T-helper 22 cell (primary cell): ENCODE measurements at regions not wholly inside any gene's neighbourhood (a gene's known extent, or its start where the extent isn't known, plus 50 kb on each side); places are given as distances from the start of the nearest gene placed in this dataset.

ENCODE experiments used
- DNase-seq: peaks from one replicate; pipeline ENCODE4 v3.0.0-alpha.2; 2020; ENCODE audit warnings: low read depth

DNA sequence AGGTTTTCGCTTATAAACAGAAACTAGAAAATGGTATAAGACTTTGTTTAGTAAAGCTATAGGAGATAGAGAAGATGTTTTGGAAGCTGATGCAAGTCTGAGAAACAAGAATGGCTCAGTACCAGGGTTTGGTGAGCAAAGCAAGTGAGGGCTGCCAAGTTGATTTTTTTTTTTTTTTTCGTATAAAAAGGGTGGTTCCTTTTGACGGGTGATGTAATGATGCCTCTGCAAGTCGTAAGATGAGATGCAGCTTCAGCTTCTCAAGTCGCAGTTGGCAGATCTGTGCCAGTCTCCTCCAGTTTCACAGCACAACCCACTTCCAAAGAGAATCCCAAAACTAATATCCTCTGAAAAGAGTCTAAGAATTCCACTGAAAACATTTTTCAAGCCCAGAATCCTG lies 252.8 kb upstream of the CDH4 start:
- no peak for DNase-seq

DNA sequence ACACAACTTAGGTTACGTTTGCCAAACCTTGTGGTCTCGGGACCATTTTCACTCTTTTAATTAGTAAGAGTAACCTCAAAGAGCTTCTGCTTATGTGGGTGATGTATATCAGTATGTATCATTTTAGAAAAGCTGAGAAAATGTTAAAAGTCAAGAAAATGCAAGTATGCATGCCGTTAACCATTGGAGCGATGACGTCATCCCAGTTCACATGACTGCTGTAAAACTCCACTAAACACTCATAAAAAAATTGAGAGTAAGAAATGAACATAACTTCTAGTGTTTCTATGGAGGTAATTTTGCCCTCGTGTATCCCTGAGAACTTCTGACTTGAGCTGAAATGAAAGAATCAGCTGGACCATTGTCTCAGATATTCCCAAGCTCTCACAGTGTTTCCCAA lies 250.0 kb upstream of the CDH4 start:
- DNase-seq, result no peak

DNA sequence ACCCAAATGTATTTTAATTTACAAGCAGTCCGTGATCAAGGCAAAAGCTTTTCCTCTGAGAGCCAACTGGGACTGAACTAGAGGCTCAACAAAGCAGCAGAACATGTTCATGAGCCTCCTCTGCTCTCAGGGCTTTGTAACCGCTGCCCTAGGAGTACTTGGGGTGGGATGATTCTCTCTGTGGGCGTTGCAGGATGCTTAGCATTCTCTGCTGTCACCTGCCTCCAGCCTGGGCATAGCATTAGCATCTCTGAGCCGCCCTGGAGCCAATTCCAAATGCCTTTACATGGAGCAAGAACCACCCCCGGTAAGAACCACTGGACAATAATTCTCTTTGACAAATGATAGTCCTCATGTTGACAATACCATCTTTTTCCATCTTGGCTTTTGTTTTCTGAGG lies 237.6 kb upstream of the CDH4 start:
- DNase-seq, result no peak

DNA sequence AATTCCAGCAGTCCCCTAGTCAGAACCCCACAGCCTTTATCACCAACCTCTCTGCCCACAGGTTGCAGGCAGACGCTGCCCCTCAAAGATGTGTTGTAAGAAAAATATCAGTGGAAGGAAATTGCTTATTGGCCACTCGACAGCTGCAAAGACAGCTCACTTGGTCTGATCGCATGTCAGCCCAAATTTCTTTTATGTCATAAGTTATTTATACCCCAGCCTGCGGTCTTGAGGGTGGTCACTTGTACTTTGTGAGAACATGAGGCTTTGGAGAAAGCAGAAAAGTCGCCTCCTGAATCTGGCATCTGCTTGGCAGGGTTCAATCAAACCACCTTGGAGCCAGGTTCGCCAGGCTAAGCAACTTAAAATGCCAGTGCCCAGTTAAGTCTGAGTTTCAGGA lies 236.5 kb upstream of the CDH4 start:
- DNase-seq, result no peak

- no peak for DNase-seq
Observed at GRCh38 chr20:61019322-61019721, 232.7 kb upstream of the CDH4 start.

GRCh38 chr20:61023612-61024011 lies 228.4 kb upstream of the CDH4 start:
- no peak for DNase-seq

DNA sequence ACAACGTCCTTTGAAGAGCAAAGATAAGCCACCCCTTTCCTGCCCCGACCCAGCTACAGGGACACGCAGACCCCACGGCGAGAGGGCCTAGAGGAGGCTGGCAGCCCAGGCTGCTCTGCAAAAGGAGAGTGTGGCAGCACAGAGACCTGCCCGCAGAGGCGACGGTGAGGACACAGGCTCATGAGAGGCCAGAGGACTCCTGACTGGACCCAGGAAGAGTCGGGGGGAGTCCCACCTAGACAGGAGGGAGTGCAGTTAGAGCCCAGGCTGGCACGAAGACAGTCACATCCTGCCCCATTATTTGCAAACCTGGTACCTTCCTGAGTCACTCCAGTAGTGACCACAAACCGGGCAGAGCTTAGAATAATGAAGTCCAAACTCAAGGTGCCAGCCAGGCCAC lies 227.7 kb upstream of the CDH4 start:
- DNase-seq, result no peak

DNA sequence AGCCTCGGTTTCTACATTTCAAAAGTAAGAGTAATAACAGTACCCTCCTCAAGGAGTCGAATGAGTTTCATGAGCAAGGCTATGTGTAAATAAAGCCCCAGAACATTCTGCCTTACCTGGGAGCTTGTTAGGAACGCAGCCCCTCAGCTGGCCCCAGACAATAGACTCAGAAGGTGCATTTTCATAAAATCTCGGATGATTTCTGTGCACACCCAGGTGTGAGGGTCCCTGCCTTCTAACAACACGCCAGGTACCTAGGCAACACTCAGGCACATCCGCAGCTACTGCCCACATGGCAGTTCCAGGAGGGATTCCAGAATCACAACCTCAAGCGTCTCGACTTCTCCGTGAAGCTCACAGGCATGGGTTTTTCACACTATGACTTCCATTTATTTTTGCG lies 226.5 kb upstream of the CDH4 start:
- DNase-seq, result no peak

GRCh38 chr20:61026173-61026572 lies 225.9 kb upstream of the CDH4 start:
- no peak for DNase-seq

DNA sequence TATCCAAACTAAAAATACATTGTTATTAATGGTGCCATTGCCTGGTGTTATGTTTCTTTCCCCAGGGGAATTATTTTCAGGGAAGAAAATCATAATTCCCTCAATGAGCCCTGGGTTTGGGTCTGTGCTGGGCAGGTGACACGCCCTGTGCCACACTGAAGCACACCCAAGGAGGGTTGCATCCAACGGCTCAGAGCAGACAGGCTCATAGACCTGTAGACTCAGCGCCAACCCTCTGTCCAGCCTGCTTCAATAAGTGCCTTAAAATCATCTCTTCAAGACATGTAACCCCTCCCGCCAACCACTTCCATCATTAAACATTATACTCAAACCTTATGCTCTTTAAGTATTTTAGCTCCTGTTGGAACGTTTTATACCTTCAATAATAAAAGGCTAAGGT lies 225.3 kb upstream of the CDH4 start:
- DNase-seq, result no peak

- no peak for DNase-seq
Observed at GRCh38 chr20:61027218-61027617, 224.8 kb upstream of the CDH4 start.

GRCh38 chr20:61030130-61030529 lies 221.9 kb upstream of the CDH4 start:
- DNase-seq, result no peak

DNA sequence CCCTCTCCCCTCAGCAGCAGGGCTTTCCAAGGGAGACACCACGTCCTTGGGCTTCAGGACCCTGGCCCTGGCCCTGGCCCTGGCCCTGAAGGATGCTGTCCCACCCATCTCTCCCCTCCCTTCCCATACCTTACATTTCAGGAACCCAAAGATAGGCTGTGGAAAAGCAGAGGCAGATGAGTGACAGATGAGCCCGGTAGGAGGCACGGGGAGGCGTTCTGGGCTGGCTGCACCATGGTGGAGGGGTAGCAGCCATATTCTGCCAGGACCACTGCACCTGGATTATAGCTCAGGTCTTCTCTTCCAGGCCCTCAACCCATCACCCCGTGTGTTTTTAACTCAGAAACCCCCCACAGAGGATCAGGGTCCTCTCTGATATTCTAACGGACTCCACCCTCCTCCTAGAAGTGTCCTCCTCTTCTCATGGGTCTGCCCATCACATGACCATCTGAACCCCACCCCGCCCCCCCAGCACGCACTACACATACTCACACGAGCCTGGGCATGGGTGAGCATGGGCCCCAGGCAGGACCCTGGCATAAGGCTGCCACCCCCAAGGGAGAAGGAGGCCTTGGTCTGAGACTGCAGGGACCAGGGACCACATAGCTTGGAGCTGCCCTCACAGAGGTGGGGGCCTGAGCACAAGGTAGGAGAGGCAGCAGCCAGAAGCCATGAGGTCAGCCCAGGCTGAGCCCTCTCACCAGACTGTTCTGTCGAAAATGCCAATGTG lies 220.8 kb upstream of the CDH4 start:
- DNase-seq, result no peak

DNA sequence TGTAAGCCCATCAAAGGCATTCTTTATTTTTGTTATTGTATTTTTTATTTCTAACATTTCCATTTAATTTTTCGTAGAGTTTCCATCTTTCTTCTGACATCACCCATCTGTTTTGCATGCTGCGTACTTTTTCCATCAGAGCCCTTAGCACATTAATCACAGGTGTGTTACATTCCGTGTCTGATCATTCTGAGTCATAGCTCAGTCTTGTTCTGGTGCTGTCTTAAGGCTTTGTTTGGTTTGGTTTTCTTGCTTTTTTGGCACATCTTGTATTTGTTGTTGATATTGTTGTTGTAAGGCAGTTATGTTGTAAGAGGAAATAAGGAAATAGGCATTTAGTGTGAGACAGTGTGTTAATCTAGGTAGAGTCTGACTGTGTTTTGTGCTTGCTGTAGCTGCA lies 214.6 kb upstream of the CDH4 start:
- no peak for DNase-seq

DNA sequence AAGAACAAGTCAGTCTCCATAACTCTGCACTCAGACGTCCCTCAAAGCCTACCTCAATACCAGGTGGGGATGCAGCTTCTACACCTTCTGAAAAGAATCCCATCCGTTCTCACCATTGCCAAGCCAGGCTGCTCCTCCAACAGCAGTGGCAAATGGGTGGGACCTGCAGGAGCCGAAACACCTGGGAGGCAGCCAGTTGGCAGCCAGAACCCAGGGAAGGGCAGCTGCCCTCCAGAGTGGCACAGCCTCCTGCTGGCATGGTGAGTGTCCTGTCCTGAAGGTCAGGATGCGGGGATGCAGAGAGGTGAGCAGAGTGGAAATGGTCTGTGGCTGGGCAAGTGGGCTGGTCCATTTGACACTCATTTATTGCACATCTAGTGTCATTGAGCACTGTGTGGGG lies 210.6 kb upstream of the CDH4 start:
- no peak for DNase-seq

DNA sequence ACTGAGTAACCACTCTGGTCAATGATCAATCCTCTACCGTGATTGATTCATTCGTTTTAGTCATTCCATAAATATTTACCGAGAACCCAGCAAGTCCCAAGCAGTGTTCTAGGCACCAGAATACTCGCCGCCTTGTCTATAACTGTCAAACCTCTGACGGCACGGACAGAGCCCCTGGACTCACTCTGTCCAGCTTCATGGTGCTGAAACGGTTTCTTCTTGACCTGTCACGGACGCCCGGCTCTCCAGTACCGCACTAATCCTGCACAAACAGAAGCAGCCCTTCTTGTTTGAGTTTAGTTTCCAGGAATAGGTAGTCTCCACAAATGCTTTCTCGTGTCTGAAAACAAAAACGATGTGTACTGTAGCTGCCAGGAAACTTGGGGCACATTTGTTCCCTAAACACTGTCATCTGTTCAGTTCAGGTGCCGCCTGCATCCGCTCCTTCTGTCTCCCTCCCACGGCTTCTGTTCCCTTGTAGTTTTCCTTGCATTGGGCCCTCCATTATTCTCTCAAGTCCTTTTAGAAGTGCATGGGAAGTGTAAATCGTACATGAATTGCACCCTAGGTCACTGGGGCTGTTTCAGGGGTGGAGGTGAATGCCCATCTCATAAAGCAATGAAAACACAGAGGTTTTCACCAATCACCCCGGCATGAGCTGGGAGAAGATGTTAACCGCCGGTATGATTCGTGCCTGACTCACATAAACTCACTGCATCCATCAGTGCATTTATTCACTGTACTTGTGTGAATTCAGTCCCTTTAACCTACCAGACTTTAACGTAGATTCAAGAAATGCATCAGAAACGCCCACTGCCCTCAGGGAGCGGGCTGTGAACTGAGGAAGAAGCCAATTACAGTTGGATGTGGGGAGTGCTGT lies 209.3 kb upstream of the CDH4 start:
- no peak for DNase-seq

GRCh38 chr20:61043681-61044080 lies 208.4 kb upstream of the CDH4 start:
- no peak for DNase-seq

GRCh38 chr20:61044499-61044898 lies 207.6 kb upstream of the CDH4 start:
- no peak for DNase-seq

DNA sequence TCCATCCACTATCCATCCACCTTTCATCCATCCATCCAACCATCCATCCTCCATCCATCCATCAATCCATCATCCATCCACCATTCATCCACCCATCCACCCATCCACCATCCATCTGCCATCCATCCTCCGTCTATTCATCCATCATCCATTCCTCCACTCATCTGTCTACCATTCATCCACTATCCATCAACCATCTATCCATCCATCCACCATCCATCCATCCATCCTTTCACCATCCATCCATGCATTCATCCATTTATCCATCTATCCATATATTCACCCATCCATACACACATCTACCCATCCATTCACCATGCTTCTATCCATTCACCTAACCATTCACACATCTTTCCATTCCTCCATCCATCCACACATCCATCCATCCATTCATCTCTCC lies 207.0 kb upstream of the CDH4 start:
- DNase-seq, result no peak

GRCh38 chr20:61045876-61046585 lies 206.0 kb upstream of the CDH4 start:
- DNase-seq, result no peak

GRCh38 chr20:61046721-61047351 lies 205.2 kb upstream of the CDH4 start:
- DNase-seq, result no peak

GRCh38 chr20:61047515-61047914 lies 204.5 kb upstream of the CDH4 start:
- DNase-seq, result no peak

DNA sequence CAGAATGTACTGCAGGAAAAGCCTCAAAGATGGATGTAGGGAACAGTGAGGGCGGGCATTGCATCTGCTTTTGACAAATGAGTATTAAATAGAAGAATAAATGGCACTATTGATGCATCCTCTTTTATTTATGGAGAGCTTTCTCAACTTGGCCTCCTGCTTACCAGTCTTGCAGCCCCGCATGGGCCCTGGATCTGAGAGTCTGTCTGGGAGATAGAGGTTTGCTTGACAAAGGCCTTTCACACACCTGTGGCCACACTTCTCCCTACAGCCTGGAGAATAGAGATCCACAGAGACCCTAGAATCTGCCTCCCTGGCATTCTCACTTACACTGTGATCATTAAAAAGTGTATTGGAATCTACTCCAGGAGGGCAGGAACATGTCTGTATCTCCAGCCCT lies 203.8 kb upstream of the CDH4 start:
- DNase-seq, result no peak
